ENCODE measurements at regions not wholly inside any gene's neighbourhood (a gene's known extent, or its start where the extent isn't known, plus 50 kb on each side); places are given as distances from the start of the nearest gene placed in this dataset.

GRCh38 chr5:125059255-125060002 is 313.0 kb upstream of the ZNF608 start:
- intact Hi-C loops (cut with DNase I; ENCODE audit: low total_unique reads), result no loop called here
- Histone ChIP-seq H3K36me3 (no peaks in the 10 kb centered on the region), H3K4me3 (no peak overlapping the region)

DNA sequence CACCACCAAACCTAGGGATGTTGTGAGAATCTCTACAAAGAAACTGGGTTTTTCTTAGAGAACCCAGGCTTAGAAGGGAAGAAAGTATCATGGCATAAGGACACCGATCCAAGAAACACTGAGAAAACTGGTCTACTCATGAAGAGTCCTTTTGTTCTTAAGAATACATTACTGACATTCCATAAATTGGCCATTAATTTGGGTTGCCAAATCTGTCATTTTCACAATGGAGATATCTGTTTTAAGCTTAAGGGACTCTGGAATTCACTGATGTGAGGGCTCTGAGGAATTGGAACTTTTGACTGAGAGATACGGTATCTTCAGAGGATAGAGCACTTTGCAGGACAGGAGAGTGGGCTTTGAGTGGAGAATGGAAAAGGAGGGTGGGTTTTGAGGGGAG is 315.3 kb upstream of the ZNF608 start:
- Histone ChIP-seq H3K4me1 (peaks cover 0 to 10% (median 0%) of the 10 kb centered on the region in 4 donors), H3K36me3 (no peaks in the 10 kb centered on the region), H3K27me3 (no peaks in the 10 kb centered on the region), H3K27ac (no peak overlapping the region), H3K9me3 (no peaks in the 10 kb centered on the region), H3K4me3 (no peak overlapping the region)
- 97 to 100% methylated on average over 1 to 2 of the region's 2 CpGs for WGBS, 2 donors (ENCODE audit: low coverage in 1 of 2)
- in situ Hi-C loops (cut with MboI; ENCODE audit: low pct_ligation_motif_present in 1 of 4, low pct_unique_long_range_greater_than_20kb in 1 of 4, low sequenced_read_pairs in 3 of 4), result no loop called here
- no peak for DNase-seq
- intact Hi-C loops (cut with DNase I; ENCODE audit: low total_unique reads), result no loop called here
- TF ChIP-seq EP300 (IDR thresholded peaks at IDR 0.05; ENCODE audit: low read depth) (no peak), POLR2AphosphoS5 (IDR thresholded peaks at IDR 0.05) (no peak), POLR2A (IDR thresholded peaks at IDR 0.05) (no peak)
- TF ChIP-seq, protein P1, sequence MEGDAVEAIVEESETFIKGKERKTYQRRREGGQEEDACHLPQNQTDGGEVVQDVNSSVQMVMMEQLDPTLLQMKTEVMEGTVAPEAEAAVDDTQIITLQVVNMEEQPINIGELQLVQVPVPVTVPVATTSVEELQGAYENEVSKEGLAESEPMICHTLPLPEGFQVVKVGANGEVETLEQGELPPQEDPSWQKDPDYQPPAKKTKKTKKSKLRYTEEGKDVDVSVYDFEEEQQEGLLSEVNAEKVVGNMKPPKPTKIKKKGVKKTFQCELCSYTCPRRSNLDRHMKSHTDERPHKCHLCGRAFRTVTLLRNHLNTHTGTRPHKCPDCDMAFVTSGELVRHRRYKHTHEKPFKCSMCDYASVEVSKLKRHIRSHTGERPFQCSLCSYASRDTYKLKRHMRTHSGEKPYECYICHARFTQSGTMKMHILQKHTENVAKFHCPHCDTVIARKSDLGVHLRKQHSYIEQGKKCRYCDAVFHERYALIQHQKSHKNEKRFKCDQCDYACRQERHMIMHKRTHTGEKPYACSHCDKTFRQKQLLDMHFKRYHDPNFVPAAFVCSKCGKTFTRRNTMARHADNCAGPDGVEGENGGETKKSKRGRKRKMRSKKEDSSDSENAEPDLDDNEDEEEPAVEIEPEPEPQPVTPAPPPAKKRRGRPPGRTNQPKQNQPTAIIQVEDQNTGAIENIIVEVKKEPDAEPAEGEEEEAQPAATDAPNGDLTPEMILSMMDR (IDR thresholded peaks at IDR 0.05), result no peak

More at GRCh38 chr5:125059255-125060002, 313.0 kb upstream of the ZNF608 start:
- Histone ChIP-seq H3K27ac (no peak overlapping the region), H3K4me1 (peaks cover 0 to 10% (median 0%) of the 10 kb centered on the region in 4 donors), H3K27me3 (no peaks in the 10 kb centered on the region), H3K9me3 (no peaks in the 10 kb centered on the region)
- DNase-seq, result no peak
- in situ Hi-C loops (cut with MboI; ENCODE audit: low pct_ligation_motif_present in 1 of 4, low pct_unique_long_range_greater_than_20kb in 1 of 4, low sequenced_read_pairs in 3 of 4), result no loop called here
- 62 to 66% methylated on average over 2 to 4 of the region's 4 CpGs for WGBS, 2 donors (ENCODE audit: low coverage in 1 of 2)
- TF ChIP-seq POLR2A (IDR thresholded peaks at IDR 0.05) (no peak), POLR2AphosphoS5 (IDR thresholded peaks at IDR 0.05) (no peak)
- TF ChIP-seq, protein P1 (IDR thresholded peaks at IDR 0.05), result no peak

DNA sequence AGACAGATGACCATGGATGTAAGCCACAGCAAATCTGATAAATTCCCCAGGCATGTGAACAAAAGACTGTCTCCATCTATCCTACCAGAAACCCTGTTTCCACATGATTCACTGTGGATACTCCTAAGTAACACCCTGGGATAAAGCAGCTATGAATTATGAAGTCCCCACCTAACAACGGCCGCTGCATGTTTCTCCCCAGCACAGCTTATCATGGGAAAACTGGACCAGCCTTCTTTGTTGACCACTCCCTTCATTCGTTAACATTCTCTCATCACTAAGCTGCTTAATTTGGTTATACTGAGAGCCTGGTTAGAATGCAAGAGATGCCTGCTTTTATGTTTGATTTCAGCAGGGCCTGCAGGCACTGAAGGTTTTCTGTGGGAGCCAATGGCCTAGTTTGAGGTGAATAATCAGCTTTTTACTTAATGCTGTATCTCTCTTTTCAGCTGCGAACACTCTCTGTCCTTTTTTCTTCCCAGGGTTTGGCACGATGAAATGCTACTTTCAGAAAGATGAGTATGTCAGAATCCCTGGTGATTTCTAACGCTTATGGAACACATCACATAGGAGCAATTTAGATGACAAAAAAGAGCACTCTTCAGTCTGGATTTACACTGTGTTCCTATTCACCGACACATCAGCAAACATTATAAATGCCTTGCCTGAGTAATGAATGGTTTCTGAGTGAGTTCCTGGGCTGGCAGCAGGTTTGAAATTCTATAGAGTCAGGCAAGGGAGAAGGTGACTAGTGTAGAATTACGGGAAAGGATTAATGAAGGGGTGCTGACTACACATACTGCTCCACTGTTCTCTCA is 318.4 kb upstream of the ZNF608 start:
- Histone ChIP-seq H3K4me3 (no peak overlapping the region), H3K9me3 (no peaks in the 10 kb centered on the region), H3K27ac (no peak overlapping the region), H3K36me3 (no peaks in the 10 kb centered on the region), H3K4me1 (no peaks in the 10 kb centered on the region), H3K27me3 (no peaks in the 10 kb centered on the region)
- no peak for DNase-seq
- WGBS, 2 donors (ENCODE audit: low coverage in 1 of 2), result 83 to 85% methylated on average over 7 to 8 of the region's 8 CpGs
- in situ Hi-C loops (cut with MboI; ENCODE audit: low pct_ligation_motif_present in 1 of 4, low pct_unique_long_range_greater_than_20kb in 1 of 4, low sequenced_read_pairs in 3 of 4), result no loop called here
- TF ChIP-seq POLR2A (IDR thresholded peaks at IDR 0.05), result no peak
- TF ChIP-seq, protein P1 (IDR thresholded peaks at IDR 0.05), result no peak
- intact Hi-C loops (cut with DNase I; ENCODE audit: low total_unique reads), result no loop called here

DNA sequence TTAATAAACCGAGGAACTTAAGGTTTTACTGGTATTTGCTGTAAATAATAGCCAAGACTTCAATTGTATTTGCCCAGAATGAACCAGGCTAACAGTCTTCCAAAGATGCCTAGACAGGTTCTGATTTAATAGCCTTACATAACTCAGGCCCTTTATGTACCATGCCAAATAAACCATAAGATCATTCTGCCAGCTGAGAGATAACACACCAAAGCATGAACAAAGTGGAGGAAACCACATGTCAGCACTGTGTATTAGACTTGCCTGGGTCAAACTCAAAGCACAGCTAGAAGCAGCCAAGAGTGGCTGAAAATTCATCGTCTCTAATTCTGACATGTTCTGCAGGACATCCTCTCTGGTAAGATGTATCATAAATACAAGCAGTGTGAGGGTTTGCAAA is 319.3 kb upstream of the ZNF608 start:
- TF ChIP-seq POLR2AphosphoS5 (IDR thresholded peaks at IDR 0.05) (no peak), EP300 (IDR thresholded peaks at IDR 0.05; ENCODE audit: low read depth) (no peak), POLR2A (IDR thresholded peaks at IDR 0.05) (no peak)
- TF ChIP-seq, protein P1 (IDR thresholded peaks at IDR 0.05), result no peak
- intact Hi-C loops (cut with DNase I; ENCODE audit: low total_unique reads), result no loop called here
- no peak for DNase-seq
- H3K9me3 ChIP-seq, result no peaks in the 10 kb centered on the region
- WGBS, 2 donors (ENCODE audit: low coverage in 1 of 2), result 43 to 48% methylated on average over 2 of the region's 2 CpGs
- in situ Hi-C loops (cut with MboI; ENCODE audit: low pct_ligation_motif_present in 1 of 4, low pct_unique_long_range_greater_than_20kb in 1 of 4, low sequenced_read_pairs in 3 of 4), result no loop called here
- H3K27me3 ChIP-seq, result no peaks in the 10 kb centered on the region
- no peaks in the 10 kb centered on the region for H3K4me1 ChIP-seq
- H3K27ac ChIP-seq, result no peak overlapping the region
- H3K4me3 ChIP-seq, result no peak overlapping the region
- H3K36me3 ChIP-seq, result no peaks in the 10 kb centered on the region
